NCI-H2196 treated with DMSO at 0.1 percent for 48 hours (cell line): ENCODE measurements at regions not wholly inside any gene's neighbourhood (a gene's known extent, or its start where the extent isn't known, plus 50 kb on each side); places are given as distances from the start of the nearest gene placed in this dataset.

ENCODE experiments used
- DNase-seq: peaks from one replicate; lab custom pipeline; 2025; ENCODE audit not compliant: unreplicated experiment; lab: John Stamatoyannopoulos, UW

DNA sequence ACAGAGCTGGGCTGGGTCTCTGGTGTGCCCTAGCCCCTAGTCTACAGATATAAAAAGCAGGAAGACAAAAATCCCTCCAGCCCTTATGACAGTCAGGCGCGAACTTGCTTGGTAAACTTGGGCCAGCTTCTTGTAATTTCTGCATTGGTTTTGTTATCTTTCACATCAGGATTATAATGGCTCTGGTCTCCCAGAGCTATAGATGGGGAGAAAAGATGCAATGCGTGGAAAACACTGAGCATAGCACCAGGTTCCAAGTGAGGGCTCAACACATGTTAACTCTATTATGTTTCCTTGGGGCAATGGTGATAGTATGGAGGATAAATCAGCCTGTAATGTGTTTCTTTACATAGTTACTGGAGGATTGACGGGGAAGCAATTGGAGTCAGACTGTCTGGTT lies 246.8 kb upstream of the KCNG1 start:
- no peak for DNase-seq

DNA sequence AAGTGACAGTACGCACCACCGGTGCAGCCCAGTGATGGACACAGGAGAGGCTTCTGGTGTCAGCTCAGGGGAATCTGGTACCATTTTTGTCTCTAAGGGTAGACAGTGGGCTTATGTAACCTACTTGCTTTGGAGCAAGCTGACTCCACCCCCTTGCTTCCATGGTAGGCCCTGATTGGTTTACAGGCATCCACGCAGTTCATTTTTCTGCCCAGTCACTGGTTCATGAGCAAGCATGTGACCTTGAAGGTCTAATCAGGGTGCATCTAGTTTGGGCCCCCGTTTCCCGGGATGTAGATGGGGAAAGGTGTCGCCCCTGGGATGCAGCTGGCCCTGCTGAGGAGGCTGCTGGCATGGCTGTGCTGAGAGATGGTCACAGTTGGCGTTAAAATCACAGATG lies 244.8 kb upstream of the KCNG1 start:
- no peak for DNase-seq

DNA sequence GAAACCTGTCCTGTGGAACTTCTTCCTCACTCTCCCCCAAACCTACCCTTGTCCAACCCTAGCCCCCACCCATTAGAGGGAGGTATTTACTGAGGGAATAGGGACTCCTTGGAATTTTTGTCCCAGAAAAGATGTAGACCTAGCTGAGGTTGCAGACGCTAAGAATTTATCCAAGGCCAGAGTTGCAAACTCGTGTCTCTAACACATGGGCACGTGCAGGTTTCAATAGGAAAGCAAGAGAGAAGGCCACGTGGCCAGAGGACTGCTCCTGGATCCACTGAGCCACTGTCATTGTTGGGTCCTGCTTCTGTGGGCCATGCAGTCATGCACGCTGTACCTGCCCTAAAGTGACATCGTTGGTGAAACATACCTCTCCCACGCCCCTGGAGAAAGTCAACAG lies 243.4 kb upstream of the KCNG1 start:
- DNase-seq: no peak

- no peak for DNase-seq
Observed at GRCh38 chr20:51265361-51265760, 242.5 kb upstream of the KCNG1 start.

DNA sequence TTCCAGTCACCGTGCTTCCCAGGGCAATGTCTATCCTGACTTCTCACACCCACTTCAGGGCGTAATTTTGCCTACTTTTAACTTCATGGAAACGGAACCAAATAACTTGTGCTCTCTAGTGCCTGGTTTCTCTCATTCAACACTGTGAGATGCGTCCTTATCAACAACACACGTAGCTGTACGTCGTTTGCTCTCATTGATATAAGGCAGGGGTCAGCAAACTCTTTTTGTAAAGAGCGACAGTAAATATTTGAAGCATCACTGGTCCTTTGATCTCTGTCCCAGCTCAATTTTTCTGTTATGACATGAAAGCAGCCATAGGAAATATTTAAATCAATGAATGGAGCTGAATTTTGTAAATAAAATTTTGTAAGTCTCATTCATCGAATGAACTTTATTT lies 239.3 kb upstream of the KCNG1 start:
- DNase-seq: no peak

DNA sequence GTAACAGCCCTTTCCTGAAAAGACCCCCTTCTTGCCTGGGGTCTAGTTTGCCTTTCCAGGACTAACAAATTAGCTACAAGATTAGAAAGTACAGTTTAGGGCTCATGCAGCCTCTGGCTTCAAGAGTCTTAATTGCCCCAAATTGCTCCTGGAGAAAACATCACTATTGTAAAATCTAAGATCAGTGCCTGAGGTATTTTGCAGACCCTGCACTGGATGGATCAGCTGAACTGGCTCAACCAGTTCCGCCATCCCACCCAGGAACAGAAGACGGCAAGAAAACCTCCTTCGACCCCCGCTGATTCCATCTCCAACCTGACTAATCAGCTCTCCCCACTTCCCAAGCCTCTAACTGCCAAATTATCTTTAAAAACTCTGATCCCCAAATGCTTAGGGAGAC lies 236.5 kb upstream of the KCNG1 start:
- DNase-seq: no peak

- DNase-seq: no peak
Observed at GRCh38 chr20:51258582-51259165, 235.8 kb upstream of the KCNG1 start.

DNA sequence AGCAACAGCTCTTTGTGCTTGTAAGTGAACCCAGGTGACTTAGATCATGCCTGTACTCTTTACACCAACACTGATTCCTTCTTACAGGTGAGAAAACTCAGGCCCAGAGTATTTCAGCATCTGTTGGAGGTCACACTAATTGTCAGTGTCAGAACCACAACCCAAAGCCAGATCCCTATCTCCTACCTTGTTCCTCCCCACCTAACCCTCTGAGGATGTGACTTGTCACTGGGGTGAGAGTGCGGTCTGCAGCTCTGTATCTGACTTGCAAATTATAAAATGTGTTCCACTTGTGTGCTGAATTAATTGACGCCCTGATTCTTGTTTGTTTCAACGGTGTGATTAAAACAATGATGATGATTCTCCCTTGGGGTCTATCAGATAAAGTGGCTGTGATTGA lies 232.5 kb upstream of the KCNG1 start:
- no peak for DNase-seq

DNA sequence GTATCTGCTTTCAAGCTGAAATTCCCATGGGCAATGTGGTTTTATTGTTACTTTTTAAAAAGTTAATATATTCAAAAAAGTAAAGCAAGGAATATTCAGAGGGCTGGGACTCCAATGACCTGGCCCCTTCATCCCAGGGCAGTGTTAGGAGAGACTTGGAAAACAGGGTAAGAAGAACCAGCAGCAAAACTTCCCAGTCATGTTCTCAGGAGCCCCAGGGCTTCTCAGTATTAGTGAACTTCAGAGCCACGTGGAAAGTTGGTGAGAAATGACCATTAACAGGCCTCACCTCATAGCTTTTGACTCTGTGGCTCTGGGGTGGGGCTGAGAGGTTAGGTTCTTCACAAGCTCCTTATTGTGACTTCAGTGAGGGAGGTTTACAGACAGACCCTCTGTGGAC lies 230.4 kb upstream of the KCNG1 start:
- no peak for DNase-seq

- no peak for DNase-seq
Observed at GRCh38 chr20:51249781-51250180, 226.9 kb upstream of the KCNG1 start.

DNA sequence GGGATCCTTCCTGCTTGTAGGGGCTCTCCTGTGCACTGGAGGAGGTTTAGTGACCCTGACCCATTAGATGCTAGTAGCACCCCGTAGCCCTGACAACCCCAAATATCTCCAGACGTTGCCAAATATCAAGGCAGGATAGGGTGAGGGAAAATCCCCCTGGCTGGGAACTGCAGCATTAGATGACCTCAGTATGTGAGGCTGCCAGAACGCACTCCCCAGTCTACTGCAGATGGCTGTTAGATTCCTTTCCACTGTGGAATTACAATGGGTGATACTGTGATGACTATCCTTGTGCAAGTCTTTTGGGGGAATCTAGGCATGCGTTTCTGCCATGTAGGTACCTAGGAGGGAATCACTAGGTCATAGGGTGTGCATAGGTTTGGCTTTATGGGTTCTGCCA lies 226.3 kb upstream of the KCNG1 start:
- no peak for DNase-seq

GRCh38 chr20:51244466-51244865 lies 221.6 kb upstream of the KCNG1 start:
- no peak for DNase-seq

DNA sequence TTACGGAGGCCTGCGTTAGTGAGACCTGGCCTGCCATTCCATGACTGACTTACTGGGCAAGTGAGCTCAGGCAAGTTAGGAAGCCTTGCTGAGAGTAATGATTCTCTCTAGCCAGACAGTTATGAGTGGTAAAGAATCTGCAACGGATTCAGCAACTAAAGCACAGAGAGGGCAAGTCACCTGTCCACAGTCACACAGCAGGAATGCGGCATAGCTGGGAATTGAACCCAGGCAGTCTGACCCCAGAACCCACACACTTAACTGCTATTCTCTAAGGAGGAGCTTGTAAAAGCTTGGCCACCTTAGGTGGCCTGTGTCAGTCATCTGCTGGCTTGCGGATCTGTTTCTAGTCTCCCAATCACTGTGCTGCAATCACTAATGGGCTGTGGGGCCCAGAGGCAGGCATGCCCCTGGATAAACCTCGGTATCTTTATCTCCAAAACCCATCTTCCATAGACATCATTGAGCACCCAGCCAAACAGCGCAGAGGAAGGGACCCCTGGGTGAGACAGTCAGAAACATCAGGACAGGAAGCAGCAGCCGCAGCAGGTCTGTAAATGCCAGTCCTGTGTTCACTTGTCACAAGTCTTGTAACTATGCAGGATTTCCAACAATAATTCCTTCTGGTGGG lies 215.9 kb upstream of the KCNG1 start:
- no peak for DNase-seq

DNA sequence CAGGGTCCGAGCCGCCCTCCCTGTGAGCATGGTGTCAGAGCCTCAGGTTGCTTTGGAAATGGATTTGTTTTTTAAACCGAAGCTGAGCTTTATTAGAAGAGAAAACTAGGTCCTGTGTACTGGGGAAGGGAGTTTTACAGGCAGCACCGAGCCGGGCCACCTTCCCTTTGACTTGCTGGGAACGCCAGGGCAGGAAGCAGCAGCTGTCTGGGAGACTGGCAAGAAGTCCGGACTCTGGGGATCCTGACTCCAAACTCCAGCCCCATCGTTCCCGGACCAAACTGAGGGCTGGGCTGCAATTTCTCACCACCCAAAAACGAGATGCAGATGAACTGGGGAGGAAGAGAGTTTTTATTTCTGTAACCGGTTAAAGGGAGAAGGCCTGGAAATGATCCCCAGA lies 214.9 kb upstream of the KCNG1 start:
- no peak for DNase-seq

DNA sequence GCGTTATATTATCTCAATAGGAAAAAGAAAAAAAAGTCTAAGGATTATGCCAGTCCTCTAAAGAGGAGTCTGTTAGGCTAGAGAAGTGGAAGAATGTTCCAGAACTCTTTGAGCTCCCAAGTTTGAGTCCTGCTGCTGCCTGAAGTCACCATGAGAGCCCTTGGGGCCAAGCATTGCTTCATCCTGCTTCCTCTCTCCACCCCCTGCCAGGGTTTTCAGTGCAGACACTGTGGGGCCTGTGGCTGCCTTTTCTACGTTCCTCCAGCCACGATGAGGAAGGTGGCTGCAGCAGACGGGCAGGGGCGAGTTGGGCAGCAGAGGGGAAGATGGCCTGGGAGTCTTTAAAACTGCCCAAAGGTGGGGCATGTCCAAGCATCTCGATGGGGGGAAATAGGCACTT lies 214.4 kb upstream of the KCNG1 start:
- no peak for DNase-seq

DNA sequence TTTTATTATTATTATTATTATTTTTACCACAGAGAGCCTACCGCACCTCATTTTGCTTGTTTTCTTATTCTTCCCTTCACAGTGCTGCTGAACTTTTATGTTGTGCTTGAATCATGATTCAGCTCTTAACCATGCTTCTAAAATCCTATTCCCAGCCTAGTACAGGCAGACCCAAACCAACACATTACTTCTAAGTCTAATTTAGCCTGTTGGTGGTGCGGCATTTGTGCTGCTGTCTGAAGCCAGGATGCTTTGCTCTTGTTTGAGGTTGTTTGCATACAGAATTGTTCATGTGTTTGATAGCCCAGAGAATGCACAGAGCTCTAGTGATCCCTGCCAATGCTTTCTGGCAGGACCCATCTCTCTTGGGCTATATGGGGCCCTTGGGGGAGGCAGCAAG lies 213.5 kb upstream of the KCNG1 start:
- no peak for DNase-seq

GRCh38 chr20:51233345-51233744 lies 210.4 kb upstream of the KCNG1 start:
- no peak for DNase-seq

- no peak for DNase-seq
Observed at GRCh38 chr20:51230727-51231126, 207.8 kb upstream of the KCNG1 start.

DNA sequence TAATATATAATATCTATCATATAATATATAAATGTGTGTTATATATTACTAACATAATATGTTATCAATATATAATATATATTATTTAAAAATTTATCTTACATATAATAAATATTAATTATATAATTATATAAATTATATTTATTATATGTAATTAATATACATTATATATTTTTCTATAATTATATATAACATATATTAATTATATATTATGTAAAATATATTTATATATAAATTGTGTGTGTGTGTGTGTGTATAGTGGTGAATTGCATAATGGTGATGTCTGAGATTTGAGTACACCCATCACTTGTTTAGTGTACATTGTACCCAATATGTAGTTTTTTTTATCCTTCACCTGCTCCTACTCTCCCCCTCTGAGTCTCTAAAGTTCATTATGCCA lies 205.9 kb upstream of the KCNG1 start:
- DNase-seq: no peak

GRCh38 chr20:51227744-51228143 lies 204.8 kb upstream of the KCNG1 start:
- no peak for DNase-seq

- DNase-seq: no peak
Observed at GRCh38 chr20:51223183-51223720, 200.3 kb upstream of the KCNG1 start.

DNA sequence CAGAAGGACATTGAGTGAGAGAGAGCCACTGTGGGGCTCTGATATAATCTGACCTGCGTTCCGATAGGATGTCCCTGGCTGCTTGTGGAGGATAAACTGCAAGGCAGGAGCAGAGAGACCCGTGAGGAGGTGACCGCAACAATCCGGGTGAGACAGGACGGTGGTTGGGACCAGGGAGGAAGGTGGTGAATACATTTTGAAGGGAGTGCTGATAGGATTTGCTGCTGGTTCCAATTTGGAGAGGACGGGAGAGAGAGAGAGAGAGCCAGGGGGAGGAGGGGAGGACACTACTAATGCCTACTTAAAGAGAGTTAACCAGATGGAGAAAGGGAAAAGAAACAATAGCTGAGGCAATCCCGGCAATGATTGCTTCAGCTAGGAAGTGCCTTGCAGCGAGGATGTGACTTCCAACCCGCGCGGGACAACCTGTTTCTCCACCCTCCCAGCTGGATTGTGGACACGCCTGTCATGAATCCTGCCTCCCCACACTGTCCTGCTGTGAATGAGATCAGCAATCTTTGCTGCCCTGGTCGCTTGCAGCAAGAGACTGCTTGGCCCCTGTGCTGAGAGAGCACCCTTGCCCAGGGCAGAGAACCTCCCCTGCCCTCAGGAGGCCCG lies 199.0 kb upstream of the KCNG1 start:
- no peak for DNase-seq

DNA sequence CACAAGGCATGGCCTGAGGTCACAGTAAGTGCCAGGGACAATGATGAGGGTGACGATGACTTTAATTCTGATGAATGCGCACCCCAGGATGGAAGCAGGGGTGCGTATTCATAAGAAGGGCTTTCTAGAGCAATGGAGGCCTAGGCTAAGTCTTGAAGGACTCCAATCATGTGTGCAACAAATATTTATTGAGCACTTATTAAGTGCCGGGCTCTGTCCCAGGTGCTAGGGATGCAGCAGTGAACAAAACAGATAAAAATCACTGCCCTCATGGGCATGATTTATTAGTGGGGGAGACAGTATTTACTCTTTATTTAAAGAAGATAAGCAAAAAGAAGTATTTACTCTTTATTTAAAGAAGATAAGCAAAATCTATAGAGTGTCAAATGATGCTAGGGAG lies 198.2 kb upstream of the KCNG1 start:
- DNase-seq: no peak
